ENCODE measurements at regions not wholly inside any gene's neighbourhood (a gene's known extent, or its start where the extent isn't known, plus 50 kb on each side); places are given as distances from the start of the nearest gene placed in this dataset.

DNA sequence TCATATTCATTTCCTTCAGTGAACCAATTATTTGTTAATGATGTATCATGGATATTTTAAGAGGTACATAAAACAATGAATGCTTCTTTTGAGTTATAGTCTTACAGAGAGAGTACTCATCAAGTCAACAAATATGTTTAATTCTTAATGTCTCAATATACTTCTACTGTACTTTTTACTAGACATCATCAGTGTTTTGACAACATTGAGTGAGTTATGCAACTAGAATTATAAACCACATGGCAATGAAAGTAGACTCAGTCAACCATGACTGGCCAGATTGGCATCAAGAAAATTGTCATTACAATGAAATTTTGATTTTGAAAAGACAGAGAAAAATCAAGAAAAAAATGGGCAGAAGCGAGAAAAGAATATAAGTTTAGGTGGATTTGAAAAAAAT, 1248.1 kb upstream of the CDH18 start:
- TF ChIP-seq, protein P1, sequence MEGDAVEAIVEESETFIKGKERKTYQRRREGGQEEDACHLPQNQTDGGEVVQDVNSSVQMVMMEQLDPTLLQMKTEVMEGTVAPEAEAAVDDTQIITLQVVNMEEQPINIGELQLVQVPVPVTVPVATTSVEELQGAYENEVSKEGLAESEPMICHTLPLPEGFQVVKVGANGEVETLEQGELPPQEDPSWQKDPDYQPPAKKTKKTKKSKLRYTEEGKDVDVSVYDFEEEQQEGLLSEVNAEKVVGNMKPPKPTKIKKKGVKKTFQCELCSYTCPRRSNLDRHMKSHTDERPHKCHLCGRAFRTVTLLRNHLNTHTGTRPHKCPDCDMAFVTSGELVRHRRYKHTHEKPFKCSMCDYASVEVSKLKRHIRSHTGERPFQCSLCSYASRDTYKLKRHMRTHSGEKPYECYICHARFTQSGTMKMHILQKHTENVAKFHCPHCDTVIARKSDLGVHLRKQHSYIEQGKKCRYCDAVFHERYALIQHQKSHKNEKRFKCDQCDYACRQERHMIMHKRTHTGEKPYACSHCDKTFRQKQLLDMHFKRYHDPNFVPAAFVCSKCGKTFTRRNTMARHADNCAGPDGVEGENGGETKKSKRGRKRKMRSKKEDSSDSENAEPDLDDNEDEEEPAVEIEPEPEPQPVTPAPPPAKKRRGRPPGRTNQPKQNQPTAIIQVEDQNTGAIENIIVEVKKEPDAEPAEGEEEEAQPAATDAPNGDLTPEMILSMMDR (IDR thresholded peaks at IDR 0.05): no peak
- no peak for TF ChIP-seq POLR2A (IDR thresholded peaks at IDR 0.05)
- no peak for TF ChIP-seq POLR2AphosphoS5 (IDR thresholded peaks at IDR 0.05)

All from suprapubic skin (tissue), 4 donors.